Adrenal gland (tissue), 9 donors: ENCODE measurements at regions not wholly inside any gene's neighbourhood (a gene's known extent, or its start where the extent isn't known, plus 50 kb on each side); places are given as distances from the start of the nearest gene placed in this dataset.

Experiments
- DNase-seq, 7 donors: peaks; one replicate each; pipeline ENCODE4 v3.0.0-alpha.2; 2019 to 2020
- H3K27ac ChIP-seq, 5 donors: fragments of 200-600 bp; sonication (generic) in 4 of 5; 1 replicate in 3 of 5; 2 replicates in 2 of 5; pipeline versions ENCODE4 v1.5.1 to v1.8.0; 2016 to 2020; ENCODE audit warnings: mild to moderate bottlenecking in 1 of 5
- H3K27me3 ChIP-seq: fragments of 200-600 bp; 2 replicates; pipeline ENCODE4 v1.8.0; 2021
- H3K36me3 ChIP-seq, 2 donors: fragments of 200-600 bp; replicated peaks in 1 of 2; 1 replicate in 1 of 2; 2 replicates in 1 of 2; pipeline versions ENCODE4 v1.5.1 to v1.8.0; 2018 to 2022
- H3K4me1 ChIP-seq, 2 donors: fragments of 200-600 bp; replicated peaks in 1 of 2; 1 replicate in 1 of 2; 2 replicates in 1 of 2; pipeline versions ENCODE4 v1.5.1 to v1.8.0; 2018 to 2021
- H3K4me3 ChIP-seq, 4 donors: fragments of 200-600 bp; sonication (generic) in 3 of 4; one replicate each; pipeline ENCODE4 v1.5.1; 2016 to 2018
- H3K9me3 ChIP-seq, 3 donors: fragments of 200-600 bp; sonication (generic) in 1 of 3; replicated peaks in 1 of 3; 1 replicate in 2 of 3; 2 replicates in 1 of 3; pipeline versions ENCODE4 v1.5.1 to v1.8.0; 2016 to 2021
- CTCF ChIP-seq, 6 experiments: fragments of 450-650 bp in 4 of 6; fragments of 200-600 bp in 2 of 6; sonication (generic) in 1 of 6; IDR thresholded peaks; 1 replicate in 5 of 6; 2 replicates in 1 of 6; pipeline versions ENCODE4 v1.5.1 to v1.8.0; 2016 to 2021; ENCODE audit warnings: antibody characterized with exemption in 6 of 6, mild to moderate bottlenecking in 2 of 6, moderate library complexity in 1 of 6
- POLR2A ChIP-seq, 2 donors: fragments of 450-650 bp; IDR thresholded peaks; one replicate each; pipeline ENCODE4 v1.6.1; 2017; ENCODE audit warnings: antibody characterized with exemption in 2 of 2, mild to moderate bottlenecking in 2 of 2, moderate library complexity in 1 of 2
- WGBS, 4 donors: extraction: QIAGEN DNeasy Blood & Tissue Kit in 2 of 4; methylation state at CpG; one replicate each; pipeline versions ENCODE4 v1.1.5 to v1.1.7; 2013 to 2017; 5-methylcytosine and 5-hydroxymethylcytosine counted together
- intact Hi-C, 2 donors: fragments of 100-400 bp; cut with DNase I; formaldehyde crosslinking; loops; one replicate each; pipeline versions ENCODE4 v1.14.1 to v1.15.0; 2022 to 2023
- donor health status: healthy with polysubstance abuse.
- donor health status: Bipolar disorder and iron deficiency.
- donor health status: DM: yes; HTN: yes; CAD: no.
- donor health status: DM: no; HTN: no; CAD: no.
- donor health status: DM: no; HTN: no; CAD: no.

- WGBS, 4 donors, result 88 to 99% (median 93%) methylated on average over 2 of the region's 2 CpGs
- H3K4me1 ChIP-seq, result no peaks in the 10 kb centered on the region
- peaks cover 0 to 4% (median 0%) of the 10 kb centered on the region in 3 donors for H3K9me3 ChIP-seq
- H3K4me3 ChIP-seq, result no peak overlapping the region
- H3K27ac ChIP-seq, result no peak overlapping the region
- no peak for DNase-seq
- no peaks in the 10 kb centered on the region for H3K27me3 ChIP-seq
- TF ChIP-seq POLR2A (IDR thresholded peaks at IDR 0.05) (no peak), CTCF (IDR thresholded peaks at IDR 0.05) (no peak)
- H3K36me3 ChIP-seq, result no peaks in the 10 kb centered on the region
- intact Hi-C loops, result no loop called here
Measured at GRCh38 chr4:77342170-77342810, 185.3 kb downstream of the CCNG2 start.

- 59 to 85% (median 73%) methylated on average over 1 of the region's 1 CpG for WGBS, 4 donors
- TF ChIP-seq POLR2A (IDR thresholded peaks at IDR 0.05) (no peak), CTCF (IDR thresholded peaks at IDR 0.05) (no peak)
- H3K27ac ChIP-seq, result no peak overlapping the region
- DNase-seq, result no peak
- intact Hi-C loops, result no loop called here
- no peaks in the 10 kb centered on the region for H3K4me1 ChIP-seq
- peaks cover 0 to 4% (median 0%) of the 10 kb centered on the region in 3 donors for H3K9me3 ChIP-seq
- no peak overlapping the region for H3K4me3 ChIP-seq
- H3K27me3 ChIP-seq, result no peaks in the 10 kb centered on the region
- no peaks in the 10 kb centered on the region for H3K36me3 ChIP-seq
Measured at GRCh38 chr4:77344001-77344400, 187.0 kb downstream of the CCNG2 start.

GRCh38 chr4:77344784-77345183 is 187.8 kb downstream of the CCNG2 start:
- H3K27ac ChIP-seq, result no peak overlapping the region
- peaks cover 0 to 4% (median 0%) of the 10 kb centered on the region in 3 donors for H3K9me3 ChIP-seq
- WGBS, 4 donors, result 0 to 72% (median 37%) methylated on average over 1 of the region's 1 CpG
- no peaks in the 10 kb centered on the region for H3K27me3 ChIP-seq
- no peak for DNase-seq
- no peaks in the 10 kb centered on the region for H3K36me3 ChIP-seq
- TF ChIP-seq POLR2A (IDR thresholded peaks at IDR 0.05) (no peak), CTCF (IDR thresholded peaks at IDR 0.05) (no peak)
- intact Hi-C loops, result no loop called here
- H3K4me3 ChIP-seq, result no peak overlapping the region
- no peaks in the 10 kb centered on the region for H3K4me1 ChIP-seq

- intact Hi-C loops, result no loop called here
- no peak for DNase-seq
- Histone ChIP-seq H3K4me3 (no peak overlapping the region), H3K36me3 (no peaks in the 10 kb centered on the region), H3K27me3 (no peaks in the 10 kb centered on the region), H3K27ac (no peak overlapping the region), H3K4me1 (no peaks in the 10 kb centered on the region), H3K9me3 (peaks cover 0 to 1% (median 0%) of the 10 kb centered on the region in 3 donors)
- 65 to 79% (median 69%) methylated on average over 5 of the region's 5 CpGs for WGBS, 4 donors
- no peak for TF ChIP-seq CTCF (IDR thresholded peaks at IDR 0.05)
- TF ChIP-seq POLR2A (IDR thresholded peaks at IDR 0.05), result no peak
Measured at GRCh38 chr4:77347351-77347966, 190.5 kb downstream of the CCNG2 start.
